ENCODE measurements at regions not wholly inside any gene's neighbourhood (a gene's known extent, or its start where the extent isn't known, plus 50 kb on each side); places are given as distances from the start of the nearest gene placed in this dataset.

GRCh38 chrX:27391623-27392022, 71.5 kb downstream of the PPP4R3C start:
- DNase-seq (no peak), ATAC-seq (ENCODE audit: low read depth) (no peak)
- Mint-ChIP-seq H3K27me3 (no peaks in the 10 kb centered on the region), H3K27ac (no peak overlapping the region), H3K4me3 (no peak overlapping the region), H3K4me1 (no peaks in the 10 kb centered on the region), H3K9me3 (ENCODE audit: insufficient read depth) (no peaks in the 10 kb centered on the region)
- Histone ChIP-seq H3K9me3 (ENCODE audit: control extremely low read depth in 1 of 3, control insufficient read depth in 2 of 3, insufficient read depth in 1 of 3, low read length in 2 of 3) (no peaks in the 10 kb centered on the region), H3K4me3 (ENCODE audit: control extremely low read depth in 1 of 5, extremely low read depth in 1 of 5, insufficient read depth in 1 of 5, low read depth in 2 of 5, low read length in 4 of 5) (no peak overlapping the region), H3K9ac (ENCODE audit: low read length) (no peak overlapping the region), H2AFZ (ENCODE audit: insufficient read depth, low read depth, low read length, poor library complexity, severe bottlenecking) (no peak overlapping the region), H3K79me2 (ENCODE audit: control insufficient read depth, insufficient read depth, low read length) (no peaks in the 10 kb centered on the region), H3K4me2 (replicated peaks; ENCODE audit: low read depth, low read length, poor library complexity, severe bottlenecking) (no peak overlapping the region), H4K20me1 (ENCODE audit: control insufficient read depth, insufficient read depth, low read length, poor library complexity, severe bottlenecking) (no peaks in the 10 kb centered on the region), H3K4me1 (ENCODE audit: control insufficient read depth in 2 of 2, insufficient read depth in 2 of 2, low read length in 2 of 2) (no peaks in the 10 kb centered on the region), H3K27ac (ENCODE audit: low read length in 2 of 2) (no peak overlapping the region), H3K27me3 (replicated peaks in 1 of 4; ENCODE audit: control extremely low read depth in 1 of 4, control insufficient read depth in 3 of 4, insufficient read depth in 4 of 4, low read length in 3 of 4) (no peaks in the 10 kb centered on the region), H3K36me3 (replicated peaks in 1 of 2; ENCODE audit: control extremely low read depth in 1 of 2, control insufficient read depth in 1 of 2, extremely low read depth in 1 of 2, insufficient read depth in 2 of 2, low read length in 1 of 2) (no peaks in the 10 kb centered on the region)
- ChIA-PET POLR2A (no interaction called here), CTCF (no interaction called here)
- no peak for TF ChIP-seq CTCF (IDR thresholded peaks at IDR 0.05)
- no peak for TF ChIP-seq EZH2 (IDR thresholded peaks at IDR 0.05; ENCODE audit: borderline replicate concordance, insufficient read depth, low read depth, low read length, poor library complexity, severe bottlenecking)
- intact Hi-C loops (cut with micrococcal nuclease): no loop called here
- no CpG with 5 or more reads among the region's 4 CpGs for WGBS (ENCODE audit: insufficient coverage)

- Mint-ChIP-seq H3K27me3 (no peaks in the 10 kb centered on the region), H3K9me3 (ENCODE audit: insufficient read depth) (no peaks in the 10 kb centered on the region), H3K27ac (no peak overlapping the region), H3K4me1 (no peaks in the 10 kb centered on the region), H3K4me3 (no peak overlapping the region)
- Histone ChIP-seq H3K27ac (ENCODE audit: low read length in 2 of 2) (no peak overlapping the region), H2AFZ (ENCODE audit: insufficient read depth, low read depth, low read length, poor library complexity, severe bottlenecking) (no peak overlapping the region), H3K9ac (ENCODE audit: low read length) (no peak overlapping the region), H3K27me3 (replicated peaks in 1 of 4; ENCODE audit: control extremely low read depth in 1 of 4, control insufficient read depth in 3 of 4, insufficient read depth in 4 of 4, low read length in 3 of 4) (no peaks in the 10 kb centered on the region), H3K36me3 (replicated peaks in 1 of 2; ENCODE audit: control extremely low read depth in 1 of 2, control insufficient read depth in 1 of 2, extremely low read depth in 1 of 2, insufficient read depth in 2 of 2, low read length in 1 of 2) (no peaks in the 10 kb centered on the region), H3K4me2 (replicated peaks; ENCODE audit: low read depth, low read length, poor library complexity, severe bottlenecking) (no peak overlapping the region), H3K9me3 (ENCODE audit: control extremely low read depth in 1 of 3, control insufficient read depth in 2 of 3, insufficient read depth in 1 of 3, low read length in 2 of 3) (peaks cover 0 to 5% (median 0%) of the 10 kb centered on the region in 3 donors), H3K4me1 (ENCODE audit: control insufficient read depth in 2 of 2, insufficient read depth in 2 of 2, low read length in 2 of 2) (no peaks in the 10 kb centered on the region), H4K20me1 (ENCODE audit: control insufficient read depth, insufficient read depth, low read length, poor library complexity, severe bottlenecking) (no peaks in the 10 kb centered on the region), H3K79me2 (ENCODE audit: control insufficient read depth, insufficient read depth, low read length) (no peaks in the 10 kb centered on the region), H3K4me3 (ENCODE audit: control extremely low read depth in 1 of 5, extremely low read depth in 1 of 5, insufficient read depth in 1 of 5, low read depth in 2 of 5, low read length in 4 of 5) (no peak overlapping the region)
- TF ChIP-seq EZH2 (IDR thresholded peaks at IDR 0.05; ENCODE audit: borderline replicate concordance, insufficient read depth, low read depth, low read length, poor library complexity, severe bottlenecking) (no peak), CTCF (IDR thresholded peaks at IDR 0.05) (no peak)
- intact Hi-C loops (cut with micrococcal nuclease): no loop called here
- 80% methylated on average over 5 of the region's 11 CpGs for WGBS (ENCODE audit: insufficient coverage)
- ATAC-seq (ENCODE audit: low read depth) (no peak), DNase-seq (no peak)
- POLR2A ChIA-PET: no interaction called here
- CTCF ChIA-PET: no interaction called here
These were observed 81.7 kb downstream of the PPP4R3C start for GRCh38 chrX:27381419-27381818.
